OCI-LY3 (cell line): ENCODE measurements at regions not wholly inside any gene's neighbourhood (a gene's known extent, or its start where the extent isn't known, plus 50 kb on each side); places are given as distances from the start of the nearest gene placed in this dataset.

ENCODE experiments used
- EZH2phosphoT487 ChIP-seq: fragments of 200-600 bp; shearing (Covaris generic); IDR thresholded peaks from 2 replicates; pipeline ENCODE4 v1.6.1; 2018; ENCODE audit warnings: antibody characterized with exemption, mixed run types, low read depth
- TF ChIP-seq, protein P1 (sequence below): fragments of 200-600, 300-600 bp; sonication (generic); IDR thresholded peaks from 2 replicates; pipeline ENCODE4 v1.5.1; 2014; ENCODE audit warnings: antibody characterized with exemption, low read length, low read depth

DNA sequence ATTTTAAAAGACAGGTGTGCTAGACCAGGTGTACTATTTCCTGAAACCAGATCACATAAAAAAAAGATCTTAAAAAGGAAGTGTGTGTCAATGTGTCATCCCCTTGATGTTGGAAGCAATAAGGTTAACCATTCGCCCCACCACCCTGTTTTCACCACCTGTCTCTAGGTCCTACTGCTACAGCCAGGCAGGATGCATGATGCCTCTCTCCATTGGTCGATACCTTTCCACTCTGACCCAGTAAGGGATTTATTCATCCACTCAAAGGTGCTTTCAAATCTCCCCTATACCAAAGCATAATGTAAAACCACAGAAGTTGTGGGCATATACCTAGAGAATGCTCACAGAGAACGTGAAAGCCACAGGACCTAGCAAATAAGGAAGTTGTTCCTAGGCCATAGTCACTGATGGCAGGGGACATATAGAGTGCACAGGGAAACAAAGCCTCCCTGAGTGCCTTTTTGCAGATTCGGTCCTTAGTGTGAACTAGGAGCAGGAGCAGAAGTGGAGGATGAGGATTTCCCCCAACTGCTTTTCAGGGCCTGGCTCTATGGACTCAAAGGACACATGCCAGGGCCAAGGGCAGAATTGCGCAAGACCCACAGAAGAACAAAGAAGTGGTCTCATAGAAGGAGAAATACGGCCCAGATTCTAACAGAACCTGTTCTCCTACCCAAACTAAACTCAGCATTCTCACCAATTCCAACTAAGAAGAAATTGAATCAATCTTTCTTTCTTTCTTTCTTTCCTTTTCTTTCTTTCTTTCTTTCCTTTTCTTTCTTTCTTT, 631.5 kb upstream of the NRP1 start:
- TF ChIP-seq, protein P1, sequence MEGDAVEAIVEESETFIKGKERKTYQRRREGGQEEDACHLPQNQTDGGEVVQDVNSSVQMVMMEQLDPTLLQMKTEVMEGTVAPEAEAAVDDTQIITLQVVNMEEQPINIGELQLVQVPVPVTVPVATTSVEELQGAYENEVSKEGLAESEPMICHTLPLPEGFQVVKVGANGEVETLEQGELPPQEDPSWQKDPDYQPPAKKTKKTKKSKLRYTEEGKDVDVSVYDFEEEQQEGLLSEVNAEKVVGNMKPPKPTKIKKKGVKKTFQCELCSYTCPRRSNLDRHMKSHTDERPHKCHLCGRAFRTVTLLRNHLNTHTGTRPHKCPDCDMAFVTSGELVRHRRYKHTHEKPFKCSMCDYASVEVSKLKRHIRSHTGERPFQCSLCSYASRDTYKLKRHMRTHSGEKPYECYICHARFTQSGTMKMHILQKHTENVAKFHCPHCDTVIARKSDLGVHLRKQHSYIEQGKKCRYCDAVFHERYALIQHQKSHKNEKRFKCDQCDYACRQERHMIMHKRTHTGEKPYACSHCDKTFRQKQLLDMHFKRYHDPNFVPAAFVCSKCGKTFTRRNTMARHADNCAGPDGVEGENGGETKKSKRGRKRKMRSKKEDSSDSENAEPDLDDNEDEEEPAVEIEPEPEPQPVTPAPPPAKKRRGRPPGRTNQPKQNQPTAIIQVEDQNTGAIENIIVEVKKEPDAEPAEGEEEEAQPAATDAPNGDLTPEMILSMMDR, result no peak
- no peak for TF ChIP-seq EZH2phosphoT487
